ENCODE measurements at regions not wholly inside any gene's neighbourhood (a gene's known extent, or its start where the extent isn't known, plus 50 kb on each side); places are given as distances from the start of the nearest gene placed in this dataset.

GRCh38 chr6:81446509-81446908 is 306.0 kb downstream of the TENT5A start:
- no peak for DNase-seq (ENCODE audit: extremely low read depth, insufficient read length)
- no peak for TF ChIP-seq CTCF (IDR thresholded peaks at IDR 0.05; ENCODE audit: insufficient read depth, low read length, poor library complexity, severe bottlenecking)
- H3K4me3 ChIP-seq (replicated peaks; ENCODE audit: low read depth, low read length) = no peak overlapping the region

DNA sequence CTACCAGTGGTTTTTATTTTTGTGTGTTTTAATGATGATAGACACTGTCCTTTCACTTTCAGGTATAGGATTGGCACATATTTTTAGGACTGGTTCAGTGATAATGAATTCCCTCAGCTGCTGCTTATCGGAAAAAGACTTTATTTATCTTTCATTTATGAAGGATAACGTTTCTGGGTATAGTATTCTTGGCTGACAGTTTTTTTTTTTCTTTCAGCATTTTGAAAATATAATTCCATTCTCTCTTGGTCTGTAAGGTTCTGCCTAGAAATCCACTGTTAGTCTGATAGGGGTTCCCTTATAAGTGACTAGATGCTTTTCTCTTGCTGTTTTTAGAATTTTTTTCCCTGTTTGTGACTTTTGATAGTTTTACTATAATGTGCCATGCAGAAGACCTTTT is 313.1 kb downstream of the TENT5A start:
- no peak for TF ChIP-seq CTCF (IDR thresholded peaks at IDR 0.05; ENCODE audit: insufficient read depth, low read length, poor library complexity, severe bottlenecking)
- no peak for DNase-seq (ENCODE audit: extremely low read depth, insufficient read length)

More at GRCh38 chr6:81446509-81446908, 306.0 kb downstream of the TENT5A start:
- H3K36me3 ChIP-seq (ENCODE audit: control insufficient read depth, insufficient read depth, low read length) = no peaks in the 10 kb centered on the region
- H3K27me3 ChIP-seq (replicated peaks; ENCODE audit: control insufficient read depth, insufficient read depth, low read length) = no peaks in the 10 kb centered on the region

GRCh38 chr6:81436990-81437389 is 315.5 kb downstream of the TENT5A start:
- DNase-seq (ENCODE audit: extremely low read depth, insufficient read length) = no peak
- Histone ChIP-seq H3K4me3 (replicated peaks; ENCODE audit: low read depth, low read length) (no peak overlapping the region), H3K27me3 (replicated peaks; ENCODE audit: control insufficient read depth, insufficient read depth, low read length) (no peaks in the 10 kb centered on the region), H3K36me3 (ENCODE audit: control insufficient read depth, insufficient read depth, low read length) (no peaks in the 10 kb centered on the region)
- TF ChIP-seq CTCF (IDR thresholded peaks at IDR 0.05; ENCODE audit: insufficient read depth, low read length, poor library complexity, severe bottlenecking) = no peak

More for the DNA sequence above, 313.1 kb downstream of the TENT5A start:
- H3K27me3 ChIP-seq (replicated peaks; ENCODE audit: control insufficient read depth, insufficient read depth, low read length) = no peaks in the 10 kb centered on the region
- H3K4me3 ChIP-seq (replicated peaks; ENCODE audit: low read depth, low read length) = no peak overlapping the region
- no peaks in the 10 kb centered on the region for H3K36me3 ChIP-seq (ENCODE audit: control insufficient read depth, insufficient read depth, low read length)

GRCh38 chr6:81413306-81413705 is 339.2 kb downstream of the TENT5A start:
- Histone ChIP-seq H3K36me3 (ENCODE audit: control insufficient read depth, insufficient read depth, low read length) (no peaks in the 10 kb centered on the region), H3K4me3 (replicated peaks; ENCODE audit: low read depth, low read length) (no peak overlapping the region), H3K27me3 (replicated peaks; ENCODE audit: control insufficient read depth, insufficient read depth, low read length) (no peaks in the 10 kb centered on the region)
- no peak for TF ChIP-seq CTCF (IDR thresholded peaks at IDR 0.05; ENCODE audit: insufficient read depth, low read length, poor library complexity, severe bottlenecking)
- DNase-seq (ENCODE audit: extremely low read depth, insufficient read length) = no peak

DNA sequence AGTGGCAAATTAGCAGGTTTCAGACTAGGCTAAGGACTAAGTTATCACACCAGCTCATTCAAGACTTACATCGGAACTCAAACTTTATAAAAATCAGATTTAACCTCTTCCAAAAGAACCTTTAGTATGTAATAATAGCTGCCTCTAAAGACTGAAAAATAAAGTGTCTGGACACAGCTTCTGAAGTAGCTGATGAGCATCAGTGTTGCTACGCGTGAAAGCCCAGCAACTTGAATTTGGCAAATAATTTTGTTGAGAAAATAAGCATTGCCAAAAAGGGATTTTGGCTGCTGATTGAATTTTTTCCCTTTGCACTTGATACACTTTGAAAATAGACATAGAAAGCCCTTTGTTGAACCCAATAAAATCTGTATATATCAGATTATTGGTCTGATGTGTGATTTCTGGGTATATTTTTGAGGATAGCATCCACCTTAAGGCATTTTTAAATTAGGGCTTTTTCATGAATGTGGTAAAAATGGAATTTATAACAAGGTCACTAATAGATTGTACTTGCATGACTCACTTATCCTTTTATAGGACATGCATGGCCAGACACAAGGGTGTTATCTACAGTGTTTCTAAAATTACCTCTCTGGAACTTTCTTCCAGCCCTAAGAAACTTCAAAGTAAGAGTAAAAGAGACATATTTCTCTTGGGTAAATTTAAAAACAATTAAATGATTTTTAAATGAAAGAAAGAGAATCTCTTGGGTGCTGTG is 350.4 kb downstream of the TENT5A start:
- no peak overlapping the region for H3K4me3 ChIP-seq (replicated peaks; ENCODE audit: low read depth, low read length)
- H3K36me3 ChIP-seq (ENCODE audit: control insufficient read depth, insufficient read depth, low read length) = no peaks in the 10 kb centered on the region
- TF ChIP-seq CTCF (IDR thresholded peaks at IDR 0.05; ENCODE audit: insufficient read depth, low read length, poor library complexity, severe bottlenecking) = no peak
- no peaks in the 10 kb centered on the region for H3K27me3 ChIP-seq (replicated peaks; ENCODE audit: control insufficient read depth, insufficient read depth, low read length)
- DNase-seq (ENCODE audit: extremely low read depth, insufficient read length) = no peak

GRCh38 chr6:81396916-81397315 is 355.6 kb downstream of the TENT5A start:
- H3K36me3 ChIP-seq (ENCODE audit: control insufficient read depth, insufficient read depth, low read length) = no peaks in the 10 kb centered on the region
- no peak overlapping the region for H3K4me3 ChIP-seq (replicated peaks; ENCODE audit: low read depth, low read length)
- no peak for TF ChIP-seq CTCF (IDR thresholded peaks at IDR 0.05; ENCODE audit: insufficient read depth, low read length, poor library complexity, severe bottlenecking)
- H3K27me3 ChIP-seq (replicated peaks; ENCODE audit: control insufficient read depth, insufficient read depth, low read length) = no peaks in the 10 kb centered on the region
- no peak for DNase-seq (ENCODE audit: extremely low read depth, insufficient read length)
